NCI-H2227 (cell line): ENCODE measurements at regions not wholly inside any gene's neighbourhood (a gene's known extent, or its start where the extent isn't known, plus 50 kb on each side); places are given as distances from the start of the nearest gene placed in this dataset.
"Not testable (repeated sequence)": the region's sequence is repeated elsewhere in the genome, so short reads cannot be mapped to it uniquely, and the experiment has no call there.

Experiments
- DNase-seq: peaks from one replicate; lab custom pipeline; 2025; ENCODE audit not compliant: unreplicated experiment; lab: John Stamatoyannopoulos, UW

DNA sequence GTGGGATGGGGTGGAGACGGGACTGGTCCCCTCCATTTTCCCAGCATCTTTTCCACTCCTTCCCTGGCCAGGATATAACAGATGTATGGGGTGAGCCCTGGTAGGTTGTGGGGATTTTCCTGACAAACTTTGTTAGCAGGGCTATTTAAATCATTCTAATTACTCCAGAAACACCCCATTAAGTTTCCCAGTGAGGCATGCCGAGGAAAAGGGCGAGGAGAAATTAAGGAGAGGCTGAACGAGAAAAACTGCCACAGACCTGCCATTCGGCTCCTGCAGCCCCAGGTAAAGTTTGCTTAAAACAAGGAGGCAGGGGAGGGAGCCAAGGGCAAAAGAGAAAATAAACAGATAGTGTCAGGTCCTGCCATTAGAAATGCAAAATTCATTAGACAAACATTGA lies 428.2 kb downstream of the BUD13 start:
- DNase-seq: no peak

DNA sequence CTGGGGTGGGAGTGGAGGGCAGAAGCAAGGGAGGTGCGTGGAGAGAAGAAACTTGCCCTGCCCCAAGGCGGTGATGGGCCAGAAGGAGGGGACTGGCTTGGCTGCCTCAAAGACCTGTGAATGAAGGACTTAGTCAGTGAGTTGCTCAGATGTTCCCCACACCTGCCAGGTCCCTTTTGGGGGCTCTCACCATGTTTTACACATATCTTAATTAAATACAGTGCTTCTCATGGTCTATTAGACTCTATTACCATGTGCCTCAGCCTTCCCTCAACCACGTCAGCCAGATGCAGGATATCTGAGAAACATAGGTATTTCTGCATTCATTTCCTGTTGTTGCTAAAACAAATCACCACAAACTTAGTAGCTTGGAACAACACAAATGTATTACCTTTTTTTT lies 429.5 kb downstream of the BUD13 start:
- DNase-seq: no peak

DNA sequence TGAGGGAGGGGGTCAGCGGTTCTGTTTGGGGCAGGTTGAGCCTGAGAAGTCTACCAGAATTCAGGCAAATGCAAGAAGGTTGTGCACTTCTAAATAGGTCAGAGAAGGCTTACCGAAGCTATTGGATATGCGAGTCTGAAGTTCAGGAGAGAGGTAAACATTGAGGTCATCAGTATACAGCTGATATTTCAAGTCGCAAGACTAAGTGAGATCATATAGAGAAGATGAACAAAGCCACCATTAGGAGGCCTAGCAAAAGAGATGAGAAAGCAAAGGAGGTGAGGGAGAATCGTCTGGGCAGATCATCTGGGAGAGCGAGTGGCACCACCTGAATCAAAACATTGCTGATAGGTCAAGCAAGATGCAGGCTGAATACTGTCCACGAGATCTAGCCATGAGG lies 430.6 kb downstream of the BUD13 start:
- DNase-seq: no peak

DNA sequence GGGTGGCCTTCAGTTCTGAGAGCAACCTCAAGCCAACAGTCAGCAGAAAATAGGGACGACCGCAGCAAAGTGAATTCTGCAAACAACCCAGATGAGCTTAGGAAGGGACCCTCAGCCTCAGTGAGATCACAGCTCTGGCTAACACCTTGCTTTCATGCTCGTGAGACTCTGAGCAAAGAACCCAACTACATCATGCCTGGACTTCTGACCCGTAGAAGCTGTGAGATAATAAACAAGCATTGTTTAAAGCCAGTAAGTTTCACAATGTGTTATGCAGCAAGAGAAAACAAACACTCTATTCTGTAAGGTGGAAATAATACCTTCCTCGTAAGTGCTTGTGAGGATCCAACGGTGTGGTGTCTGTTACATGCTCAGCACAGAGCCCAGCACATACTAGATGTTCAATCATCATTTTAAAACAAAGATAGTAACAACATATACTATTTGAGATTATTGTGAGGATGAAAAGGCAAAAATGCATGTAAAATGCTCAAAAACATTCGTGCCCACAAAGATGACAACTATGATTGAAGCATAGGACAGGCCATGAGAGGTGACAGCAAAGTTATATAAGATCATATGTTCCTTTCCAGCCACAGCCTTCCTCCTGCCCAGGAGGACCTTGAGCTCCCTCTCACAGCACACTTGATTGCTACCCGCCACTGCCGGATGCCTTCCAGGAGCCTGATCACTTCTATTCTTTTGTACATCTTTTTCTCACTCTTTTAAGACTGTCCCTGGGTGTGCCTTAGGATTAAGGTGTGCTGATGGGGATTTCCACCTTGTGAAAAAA lies 433.3 kb downstream of the BUD13 start:
- no peak for DNase-seq

DNA sequence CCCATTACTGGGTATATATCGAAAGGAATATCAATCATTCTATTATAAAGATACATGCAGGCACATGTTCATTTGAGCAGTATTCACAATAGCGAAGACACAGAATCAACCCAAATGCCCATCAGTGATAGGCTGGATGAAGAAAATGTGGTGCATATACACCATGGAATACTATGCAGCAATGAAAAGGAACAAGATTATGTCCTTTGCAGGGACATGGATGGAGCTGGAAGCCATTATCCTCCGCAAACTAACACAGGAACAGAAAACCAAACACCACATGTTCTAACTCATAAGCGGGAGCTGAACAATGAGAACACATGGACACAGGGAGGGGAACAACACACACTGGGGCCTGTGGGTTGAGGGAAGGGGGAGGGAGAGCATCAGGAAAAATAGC lies 434.3 kb downstream of the BUD13 start:
- not testable (repeated sequence) for DNase-seq

DNA sequence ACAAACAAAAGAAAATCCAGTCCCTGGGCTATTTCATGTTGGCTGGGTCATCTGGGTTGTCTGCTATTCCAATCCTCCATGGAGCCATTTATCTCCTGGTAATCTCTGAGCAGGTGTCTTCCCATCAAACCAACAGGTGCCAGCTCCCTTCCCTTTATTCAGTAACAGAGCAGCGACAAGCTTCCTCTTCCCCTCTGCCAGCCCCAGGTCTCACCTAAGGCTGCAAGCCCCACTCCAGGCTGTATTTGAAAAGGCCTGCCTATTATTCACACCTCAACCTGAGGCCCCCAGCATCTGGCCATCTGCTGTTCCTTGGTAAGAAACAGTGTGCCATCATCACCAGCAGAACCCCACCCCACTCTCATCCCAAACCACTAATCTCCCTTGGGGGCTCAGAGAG lies 436.2 kb downstream of the BUD13 start:
- DNase-seq: no peak

DNA sequence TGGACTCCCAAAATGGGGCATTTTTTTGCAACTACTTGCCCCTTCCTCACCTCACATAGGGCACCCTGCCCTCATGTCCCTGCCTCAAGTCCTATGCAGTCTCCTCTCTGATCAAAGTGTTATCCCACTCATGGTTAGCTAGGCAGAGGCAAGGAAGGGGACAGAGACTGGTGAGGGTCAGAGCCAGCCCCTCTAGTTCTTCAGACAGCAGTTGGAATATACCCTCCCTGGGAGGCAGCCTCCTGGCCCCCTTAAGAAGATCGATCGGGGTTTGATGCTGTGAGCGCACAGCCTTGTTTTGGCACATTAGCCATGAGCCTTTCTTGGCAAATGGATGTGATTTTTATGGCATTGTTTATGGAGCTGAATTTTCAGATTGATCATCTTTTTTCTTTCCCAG lies 436.9 kb downstream of the BUD13 start:
- no peak for DNase-seq

DNA sequence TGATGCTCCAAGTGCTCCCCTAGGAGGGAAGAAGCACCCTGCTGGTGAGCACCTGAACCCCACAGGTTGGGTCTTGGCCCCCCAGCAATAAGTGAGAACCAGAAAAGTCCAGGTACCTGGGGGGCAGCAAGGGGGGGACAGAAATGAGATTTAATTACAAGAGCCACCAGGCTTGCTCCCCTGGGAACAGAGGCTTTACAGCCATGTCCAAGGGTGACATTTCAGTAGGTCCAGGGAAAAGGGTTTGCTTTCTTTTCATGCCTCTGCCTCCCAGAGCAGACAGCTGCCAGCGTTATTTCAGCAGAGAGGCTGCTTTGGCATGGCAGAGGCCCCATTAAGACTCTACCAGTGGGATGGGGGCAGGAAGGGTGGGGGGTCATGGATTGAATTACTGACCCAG lies 437.7 kb downstream of the BUD13 start:
- DNase-seq: no peak

DNA sequence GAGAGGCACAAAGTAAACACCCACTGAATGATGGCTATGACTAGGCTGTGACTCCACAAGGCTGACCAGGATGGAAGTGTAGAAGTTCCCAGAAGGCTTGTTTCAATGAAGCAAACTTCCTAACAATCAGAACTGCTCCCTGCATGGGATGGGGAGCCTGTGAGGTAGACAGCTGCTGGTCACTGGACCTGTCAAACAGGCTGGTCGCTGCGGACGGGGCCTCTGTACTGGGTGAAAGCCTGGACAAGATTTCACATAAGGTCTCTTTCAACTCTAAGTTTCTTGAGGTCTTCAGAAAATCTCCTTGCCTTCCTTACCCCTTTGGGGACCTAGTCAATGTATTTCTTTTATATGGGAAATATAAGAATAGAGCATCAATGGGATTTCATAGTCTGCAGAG lies 438.2 kb downstream of the BUD13 start:
- no peak for DNase-seq

DNA sequence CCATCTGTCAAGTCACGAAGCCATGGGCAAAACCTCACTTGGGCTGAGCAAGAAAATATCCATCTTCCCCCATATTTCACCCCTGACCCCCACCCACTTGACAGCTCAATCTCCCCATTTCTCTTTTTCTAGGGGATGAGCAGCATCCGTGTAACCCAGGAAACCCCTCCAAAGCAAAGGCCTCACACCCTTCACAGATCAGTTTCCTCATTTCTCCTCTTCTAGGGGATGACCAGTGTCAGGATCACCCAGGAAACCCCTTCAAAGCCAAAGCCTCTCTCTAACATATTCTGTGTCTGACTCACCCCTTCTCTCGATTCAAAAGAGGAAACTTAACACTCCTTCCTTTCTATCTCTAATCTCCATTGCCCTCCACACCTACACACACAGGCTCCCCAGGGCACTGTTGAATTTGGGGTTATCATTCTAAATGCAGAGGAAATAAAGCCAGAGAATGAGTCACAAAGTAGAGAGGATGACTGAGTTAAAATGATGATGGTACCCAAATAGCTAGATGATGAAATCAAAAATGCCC lies 439.7 kb downstream of the BUD13 start:
- no peak for DNase-seq

DNA sequence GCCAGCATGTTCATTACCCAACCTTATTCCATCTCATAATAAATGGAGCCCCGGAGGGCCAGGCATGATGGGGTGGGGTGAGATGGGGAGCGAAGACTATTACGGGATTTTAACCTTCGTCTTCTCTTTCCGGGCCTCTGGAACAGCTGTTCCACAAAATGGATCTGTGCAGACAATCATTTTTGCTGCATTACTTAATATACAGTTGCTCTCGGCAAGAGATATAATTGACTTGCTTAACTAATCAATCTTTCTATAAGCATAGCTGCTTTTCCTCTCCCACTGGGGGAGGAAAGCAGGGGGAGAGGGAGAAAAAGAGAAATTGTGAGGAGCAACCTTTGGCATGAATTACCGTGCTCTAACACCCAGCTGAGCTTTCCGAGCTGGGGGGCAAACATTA lies 440.4 kb downstream of the BUD13 start:
- DNase-seq: no peak

DNA sequence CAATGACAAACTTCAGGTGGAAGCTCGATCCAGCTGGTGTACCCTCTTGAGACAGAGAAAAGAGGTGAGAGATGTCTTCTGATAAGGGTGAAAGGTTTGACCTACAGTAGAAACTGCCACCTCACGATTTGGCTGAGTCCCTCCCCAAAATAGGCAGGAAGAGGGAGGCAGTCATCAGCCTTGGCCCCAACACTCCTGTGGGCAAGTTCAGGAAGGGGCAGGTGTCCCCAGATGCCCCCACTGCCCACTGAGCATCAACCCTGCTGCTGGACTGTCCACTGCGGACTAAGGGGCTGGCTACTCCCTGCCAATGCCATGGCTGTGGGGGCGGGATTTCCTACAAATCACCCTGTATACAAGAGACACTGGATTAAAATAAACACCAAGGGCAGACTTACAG lies 441.4 kb downstream of the BUD13 start:
- no peak for DNase-seq

DNA sequence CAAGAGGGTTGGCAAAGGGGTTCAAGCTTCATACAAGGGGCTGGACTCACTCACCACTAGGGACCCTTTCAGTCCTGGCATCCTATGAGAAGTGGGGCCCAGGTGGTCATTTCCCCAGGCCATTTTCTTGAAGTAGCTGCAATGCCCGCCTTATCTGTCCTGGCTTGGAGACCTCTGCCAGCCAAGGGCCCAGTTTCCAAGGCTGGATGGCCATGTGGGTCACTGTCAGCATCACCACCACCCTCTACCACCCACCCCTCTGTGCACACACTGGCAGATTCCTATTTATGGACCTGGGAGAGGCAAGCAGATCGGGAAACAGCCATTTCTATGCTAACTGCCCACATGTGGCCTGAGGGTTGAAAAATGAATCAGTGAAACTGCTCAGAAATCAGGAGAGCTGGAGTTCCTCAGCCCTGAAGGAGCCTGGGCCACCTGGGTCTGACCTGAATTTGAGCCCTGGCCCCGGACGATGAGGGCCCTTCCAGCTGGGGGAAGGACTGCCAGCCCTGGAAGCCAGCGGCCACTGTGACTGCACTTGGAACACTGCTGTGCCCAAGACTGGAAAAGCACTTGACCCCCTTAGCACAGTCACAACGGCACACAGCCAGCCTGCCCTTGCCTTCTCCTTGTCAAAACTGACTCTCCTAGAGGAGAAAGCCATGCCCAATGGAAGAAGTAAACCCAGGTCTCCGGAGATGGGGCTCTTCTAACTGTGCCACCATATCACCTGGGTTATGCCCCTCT lies 442.2 kb downstream of the BUD13 start:
- no peak for DNase-seq

DNA sequence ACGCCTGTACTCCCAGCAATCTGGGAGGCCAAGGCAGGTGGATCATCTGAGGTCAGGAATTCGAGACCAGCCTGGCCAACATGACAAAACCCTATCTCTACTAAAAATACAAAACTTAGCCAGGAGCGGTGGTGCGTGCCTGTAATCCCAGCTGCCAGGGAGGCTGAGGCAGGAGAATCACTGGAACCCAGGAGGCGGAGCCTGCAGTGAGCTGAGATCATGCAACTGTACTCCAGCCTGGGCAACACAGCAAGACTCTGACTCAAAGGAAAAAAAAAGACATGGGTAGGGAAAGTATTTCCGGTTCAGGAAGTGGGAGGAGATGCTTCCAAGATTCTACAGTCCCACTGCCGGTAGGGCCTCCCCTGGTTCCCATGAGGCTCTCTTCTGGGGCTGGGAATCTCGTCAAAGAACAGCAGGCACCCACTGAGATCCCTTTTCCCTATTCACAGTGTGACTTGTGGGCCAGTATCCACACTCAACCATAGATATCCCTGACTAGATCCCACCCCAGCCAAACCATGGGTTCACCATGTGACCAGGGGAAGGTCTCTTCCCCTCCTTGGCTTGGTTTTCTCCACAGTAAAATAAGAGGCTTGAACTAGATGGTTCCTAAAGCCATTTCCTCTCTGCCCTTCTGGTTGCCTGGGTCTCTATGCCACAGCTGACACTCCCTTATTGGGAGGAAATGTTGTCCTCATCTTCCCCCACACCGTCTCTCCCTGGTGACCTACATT lies 443.3 kb downstream of the BUD13 start:
- DNase-seq: no peak

DNA sequence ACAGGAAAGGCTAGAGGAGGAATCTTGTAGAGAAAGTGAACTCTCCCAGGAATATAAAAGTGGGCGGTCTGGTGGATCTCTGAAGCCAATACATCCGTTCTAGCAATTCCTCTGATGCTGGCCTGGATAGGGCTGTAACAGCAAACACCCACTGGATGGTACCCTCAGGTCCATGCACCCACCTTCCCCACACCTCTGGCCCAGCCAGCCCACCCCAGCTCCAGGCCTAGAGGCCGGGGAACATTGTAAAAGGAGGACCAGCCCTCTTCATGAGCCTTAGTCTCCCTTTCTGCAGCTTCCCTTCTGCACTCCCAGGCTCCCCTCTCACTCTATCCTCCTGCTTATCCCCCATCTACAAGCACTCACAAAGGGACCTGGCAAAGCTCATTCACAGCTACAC lies 443.9 kb downstream of the BUD13 start:
- DNase-seq: no peak

DNA sequence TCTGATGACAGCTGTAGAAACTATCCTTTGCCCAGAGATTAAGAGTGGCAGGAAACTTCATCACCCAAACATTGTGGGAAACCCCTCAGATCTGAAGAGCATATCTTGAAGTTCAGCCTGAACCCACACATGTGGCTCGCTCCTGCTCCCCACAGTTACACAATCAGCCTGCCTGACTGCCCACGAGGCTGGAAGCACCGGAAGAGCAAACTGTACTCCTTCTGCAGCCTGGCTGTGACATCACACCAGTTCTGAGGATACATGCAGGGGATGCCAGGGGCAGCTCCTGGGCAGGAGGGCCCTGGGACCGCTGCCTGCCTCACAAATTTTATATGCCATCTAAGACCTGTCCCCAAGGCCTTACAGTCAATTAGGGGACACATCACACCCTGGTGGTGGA lies 444.4 kb downstream of the BUD13 start:
- no peak for DNase-seq

DNA sequence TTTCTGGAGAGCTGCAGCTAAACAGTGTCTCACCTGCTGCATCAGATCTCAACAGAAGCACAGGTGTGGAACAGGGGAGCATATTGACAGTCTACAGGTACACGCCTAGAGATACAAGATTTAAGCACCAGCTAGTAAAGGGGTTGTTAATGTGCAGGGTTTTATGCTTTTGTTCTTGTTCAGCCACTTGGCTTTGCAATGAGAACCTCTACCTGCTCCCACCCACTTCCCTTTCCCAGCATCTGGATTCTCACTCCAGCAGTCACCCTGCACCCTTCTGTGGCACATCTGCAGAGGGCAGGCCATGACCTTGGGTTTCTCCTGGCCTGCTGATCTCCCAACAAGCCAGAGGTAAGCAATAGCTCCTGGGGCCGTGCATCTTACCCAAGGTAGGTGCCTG lies 446.6 kb downstream of the BUD13 start:
- no peak for DNase-seq

DNA sequence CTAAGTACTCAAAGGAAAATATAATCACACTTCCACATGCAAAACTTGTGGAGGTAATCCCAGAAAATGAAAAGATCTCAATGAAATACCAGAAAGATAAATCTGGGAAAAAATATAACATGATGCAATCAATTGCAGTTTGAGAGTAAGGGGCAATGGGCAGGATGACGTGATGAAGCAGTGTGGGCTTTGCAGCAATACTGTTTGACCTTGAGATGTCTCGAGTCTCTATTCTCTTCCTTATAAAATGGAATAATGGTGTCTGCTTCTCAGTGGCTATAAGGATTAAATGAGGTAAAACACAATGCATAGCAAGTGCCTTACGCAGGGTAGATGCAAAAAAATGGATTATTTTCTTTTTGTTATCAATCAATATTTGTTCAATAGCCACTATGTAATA lies 447.5 kb downstream of the BUD13 start:
- DNase-seq: no peak

DNA sequence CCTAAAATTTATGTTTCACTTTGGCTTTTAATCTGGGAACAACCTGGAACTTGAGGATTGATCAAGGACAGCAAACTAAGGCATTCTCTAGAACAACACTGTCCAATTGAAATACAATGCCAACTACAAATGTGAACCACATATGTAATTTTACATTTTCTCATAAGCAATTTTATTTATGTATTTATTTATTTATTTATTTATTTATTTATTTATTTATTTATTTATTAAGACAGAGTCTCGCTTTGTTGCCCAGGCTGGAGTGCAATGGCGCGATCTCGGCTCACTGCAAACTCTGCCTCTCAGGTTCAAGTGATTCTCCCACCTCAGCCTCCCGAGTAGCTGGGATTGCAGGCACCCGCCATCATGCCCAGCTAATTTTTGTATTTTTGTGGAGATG lies 448.7 kb downstream of the BUD13 start:
- DNase-seq: not testable (repeated sequence)

DNA sequence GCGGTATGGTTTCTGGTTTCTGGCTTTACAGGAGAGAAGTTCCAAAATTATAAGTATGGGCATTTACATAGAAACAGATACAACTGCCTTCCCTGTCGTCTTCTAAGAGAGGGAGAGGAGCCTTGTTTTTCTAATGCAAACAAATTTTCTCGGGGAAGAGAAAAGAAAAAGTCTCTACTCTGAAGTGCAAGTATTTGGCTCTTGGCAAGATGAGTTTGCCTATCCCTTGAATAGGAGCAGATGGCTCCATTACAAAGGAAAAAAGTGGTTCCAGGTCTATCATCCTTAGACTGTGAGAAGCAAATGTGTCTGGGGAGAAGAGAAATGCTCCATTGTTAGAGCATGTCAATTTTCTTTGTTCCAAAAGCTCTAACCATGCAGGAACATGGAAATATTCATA lies 455.6 kb downstream of the BUD13 start:
- DNase-seq: no peak

DNA sequence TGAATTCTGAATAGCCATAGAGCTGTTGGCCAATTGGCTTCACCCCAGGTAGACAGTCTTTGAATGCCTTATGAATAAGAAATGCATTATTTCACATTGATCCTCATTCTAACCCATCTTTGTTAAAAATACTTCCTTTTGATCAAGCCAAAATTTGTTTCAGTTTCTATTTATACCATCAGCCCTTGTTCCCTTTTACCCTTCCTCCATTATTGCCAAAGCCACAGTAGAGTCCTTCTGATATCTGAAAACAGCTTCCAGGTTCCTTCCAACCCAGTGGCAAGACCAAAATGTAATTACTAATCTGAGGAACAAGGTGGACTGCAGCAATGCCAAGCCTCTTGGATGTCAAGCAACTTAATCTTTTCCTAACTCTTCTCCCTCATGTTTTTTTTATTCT lies 458.8 kb downstream of the BUD13 start:
- no peak for DNase-seq
